ENCODE measurements at regions not wholly inside any gene's neighbourhood (a gene's known extent, or its start where the extent isn't known, plus 50 kb on each side); places are given as distances from the start of the nearest gene placed in this dataset.

- no peak overlapping the region for H3K4me3 ChIP-seq (replicated peaks in 1 of 3; ENCODE audit: insufficient read depth in 1 of 3, low read depth in 1 of 3, low read length in 3 of 3)
- BruUV-seq (replicated peaks): no TSS peak
- intact Hi-C loops (cut with micrococcal nuclease) (no loop called here), dilution Hi-C loops (cut with MboI; ENCODE audit: extremely low pct_ligation_motif_present, low sequenced_read_pairs) (no loop called here)
- no peak overlapping the region for H3K4me2 ChIP-seq (ENCODE audit: insufficient read depth, low read length)
- H3K36me3 ChIP-seq (ENCODE audit: control insufficient read depth in 2 of 2, extremely low read depth in 1 of 2, insufficient read depth in 2 of 2, low read length in 2 of 2): no peaks in the 10 kb centered on the region
- TF ChIP-seq FOS (IDR thresholded peaks at IDR 0.05; ENCODE audit: borderline replicate concordance, insufficient read depth, low read length) (no peak), JUN (IDR thresholded peaks at IDR 0.05; ENCODE audit: borderline replicate concordance, insufficient read depth, insufficient read length, low read depth) (no peak), EZH2 (IDR thresholded peaks at IDR 0.05; ENCODE audit: borderline replicate concordance, low read depth, low read length, severe bottlenecking) (no peak), POLR2AphosphoS5 (IDR thresholded peaks at IDR 0.05; ENCODE audit: insufficient read depth, low read depth, low read length) (no peak), MAX (IDR thresholded peaks at IDR 0.05; ENCODE audit: insufficient read depth, insufficient read length) (no peak), MYC (IDR thresholded peaks at IDR 0.05; ENCODE audit: low read depth, low read length) (no peak), GATA2 (IDR thresholded peaks at IDR 0.05; ENCODE audit: insufficient read depth, insufficient read length, low read depth, low read length) (no peak), CTCF (IDR thresholded peaks at IDR 0.05; ENCODE audit: extremely low read depth in 1 of 2, insufficient read depth in 1 of 2, low read depth in 1 of 2, low read length in 2 of 2) (no peak), POLR2A (IDR thresholded peaks at IDR 0.05; ENCODE audit: low read depth, low read length) (no peak)
- H3K9ac ChIP-seq (replicated peaks; ENCODE audit: extremely low read depth, insufficient read depth, low read length): no peak overlapping the region
- H3K79me2 ChIP-seq (ENCODE audit: control insufficient read depth, insufficient read depth, low read length): no peaks in the 10 kb centered on the region
- H3K9me1 ChIP-seq (replicated peaks; ENCODE audit: control insufficient read depth, extremely low read depth, insufficient read depth, low read length): no peaks in the 10 kb centered on the region
- DNase-seq (ENCODE audit: low read depth, low spot score): no peak
- H3K4me1 ChIP-seq (ENCODE audit: control insufficient read depth, extremely low read depth, insufficient read depth, low read length): no peaks in the 10 kb centered on the region
- no peak overlapping the region for H3K27ac ChIP-seq (ENCODE audit: insufficient read depth, low read depth, low read length)
- no peaks in the 10 kb centered on the region for H3K27me3 ChIP-seq (ENCODE audit: control insufficient read depth in 2 of 2, insufficient read depth in 2 of 2, low read length in 2 of 2)
- no peak overlapping the region for H2AFZ ChIP-seq (ENCODE audit: low read depth, low read length)
- CTCF ChIA-PET: no interaction called here
- H3K9me3 ChIP-seq (replicated peaks; ENCODE audit: control insufficient read depth, insufficient read depth, low read length): peaks cover 13% of the 10 kb centered on the region
- no peak for FAIRE-seq
- H4K20me1 ChIP-seq (replicated peaks; ENCODE audit: control insufficient read depth, extremely low read depth, insufficient read depth, low read length): no peaks in the 10 kb centered on the region
- POLR2A ChIA-PET: no interaction called here
Observed at GRCh38 chr22:34114406-34114805, 194.1 kb upstream of the LARGE1 start.

Measured in endothelial cell of umbilical vein (primary cell).